Astrocyte of the spinal cord (primary cell): ENCODE measurements at regions not wholly inside any gene's neighbourhood (a gene's known extent, or its start where the extent isn't known, plus 50 kb on each side); places are given as distances from the start of the nearest gene placed in this dataset.

ENCODE experiments used
- DNase-seq: peaks from one replicate; pipeline ENCODE4 v3.0.0; 2011; ENCODE audit warnings: low read depth, low spot score
- H3K4me3 ChIP-seq: 2 replicates; pipeline ENCODE4 v1.5.1; 2011; ENCODE audit warnings: low read depth, mild to moderate bottlenecking, low read length, moderate library complexity
- CTCF ChIP-seq: IDR thresholded peaks from 2 replicates; pipeline ENCODE4 v1.5.1; 2012; ENCODE audit warnings: low read depth, mild to moderate bottlenecking, low read length, inconsistent platforms
- in situ Hi-C: cut with HindIII; loops from 2 replicates; pipeline ENCODE4 v1.10.0; 2017; ENCODE audit warnings: low sequenced_read_pairs

- DNase-seq: no peak
- TF ChIP-seq CTCF: no peak
- in situ Hi-C loops: no loop called here
- H3K4me3 ChIP-seq: no peak overlapping the region
Measured at GRCh38 chr12:58090685-58091084, 149.3 kb downstream of the ATP23 start.

- no peak for DNase-seq
- in situ Hi-C loops: no loop called here
- no peak overlapping the region for H3K4me3 ChIP-seq
- no peak for TF ChIP-seq CTCF
Measured at GRCh38 chr12:58095002-58095401, 153.6 kb downstream of the ATP23 start.

- TF ChIP-seq CTCF: no peak
- no peak overlapping the region for H3K4me3 ChIP-seq
- no peak for DNase-seq
- in situ Hi-C loops: no loop called here
Measured at GRCh38 chr12:58097741-58098140, 156.4 kb downstream of the ATP23 start.

- in situ Hi-C loops: no loop called here
- H3K4me3 ChIP-seq: no peak overlapping the region
- TF ChIP-seq CTCF: no peak
- DNase-seq: no peak
Measured at GRCh38 chr12:58099476-58099875, 158.1 kb downstream of the ATP23 start.

- DNase-seq: no peak
- TF ChIP-seq CTCF: no peak
- no peak overlapping the region for H3K4me3 ChIP-seq
- in situ Hi-C loops: no loop called here
Measured at GRCh38 chr12:58104351-58104755, 163.0 kb downstream of the ATP23 start.

GRCh38 chr12:58105225-58106119, 164.1 kb downstream of the ATP23 start:
- in situ Hi-C loops: no loop called here
- TF ChIP-seq CTCF: peak; percentile 40
- peak; percentile 10 for DNase-seq
- no peak overlapping the region for H3K4me3 ChIP-seq
